MG63 (cell line): ENCODE measurements at regions not wholly inside any gene's neighbourhood (a gene's known extent, or its start where the extent isn't known, plus 50 kb on each side); places are given as distances from the start of the nearest gene placed in this dataset.

ENCODE experiments used
- DNase-seq: peaks from one replicate; pipeline ENCODE4 v3.0.0-alpha.2; 2020
- H3K27me3 ChIP-seq: fragments of 250-450 bp; sonication (Bioruptor Pico); 2 replicates; pipeline ENCODE4 v1.5.1; 2020; ENCODE audit warnings: mild to moderate bottlenecking, moderate library complexity
- H3K36me3 ChIP-seq: fragments of 250-450 bp; sonication (Bioruptor Pico); 2 replicates; pipeline ENCODE4 v1.5.1; 2020; ENCODE audit warnings: mild to moderate bottlenecking, moderate library complexity
- H3K4me3 ChIP-seq: fragments of 250-450 bp; sonication (Bioruptor Pico); 2 replicates; pipeline ENCODE4 v1.5.1; 2020; ENCODE audit warnings: mild to moderate bottlenecking, moderate library complexity
- H3K9me3 ChIP-seq: fragments of 250-450 bp; sonication (Bioruptor Pico); 2 replicates; pipeline ENCODE4 v1.5.1; 2020; ENCODE audit warnings: mild to moderate bottlenecking, moderate library complexity

DNA sequence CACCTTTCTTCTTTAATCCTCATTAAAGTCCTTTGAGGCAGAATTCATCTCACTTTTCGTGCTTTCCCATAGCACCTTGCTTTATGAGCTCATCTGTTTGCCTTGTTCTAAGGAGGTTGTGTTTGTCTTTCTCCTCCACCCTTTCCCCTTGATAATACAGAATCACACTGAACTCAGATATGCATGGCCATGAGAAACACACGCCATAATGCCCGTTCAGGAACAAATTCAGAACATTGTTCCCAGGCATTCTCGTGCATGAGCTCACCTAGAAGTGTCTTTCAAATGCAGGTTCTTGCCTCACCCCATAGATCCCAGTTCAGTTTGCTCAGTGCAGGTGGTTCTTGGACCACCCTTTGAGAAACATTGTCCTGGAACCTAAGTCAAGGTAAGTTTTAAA, 71.1 kb downstream of the TMEM114 start:
- no peak for DNase-seq

DNA sequence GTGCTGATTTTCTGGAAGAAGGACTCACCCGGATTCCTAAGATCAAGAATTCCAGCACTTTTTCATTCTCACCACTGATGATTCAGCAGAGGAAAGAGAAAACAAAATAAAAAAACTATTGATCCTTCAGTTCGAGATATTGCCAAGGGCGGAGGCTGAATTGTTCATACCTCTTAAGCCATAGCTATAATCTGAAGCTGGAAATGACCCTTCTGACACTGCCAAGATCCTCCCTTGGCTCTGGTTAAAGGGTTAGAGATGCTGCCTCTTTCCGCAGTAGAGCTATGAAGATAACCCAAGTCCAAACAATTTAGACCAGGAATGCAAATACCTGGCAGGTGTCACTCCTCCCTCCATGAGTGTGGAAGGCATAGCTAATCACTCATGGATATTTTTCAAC, 73.0 kb downstream of the TMEM114 start:
- H3K36me3 ChIP-seq, result no peaks in the 10 kb centered on the region
- H3K4me3 ChIP-seq, result no peak overlapping the region
- H3K27me3 ChIP-seq, result peaks cover 7% of the 10 kb centered on the region
- no peaks in the 10 kb centered on the region for H3K9me3 ChIP-seq
- no peak for DNase-seq

More for the DNA sequence above, 71.1 kb downstream of the TMEM114 start:
- no peaks in the 10 kb centered on the region for H3K36me3 ChIP-seq
- no peak overlapping the region for H3K4me3 ChIP-seq
- H3K9me3 ChIP-seq, result no peaks in the 10 kb centered on the region
- peaks cover 13% of the 10 kb centered on the region for H3K27me3 ChIP-seq

DNA sequence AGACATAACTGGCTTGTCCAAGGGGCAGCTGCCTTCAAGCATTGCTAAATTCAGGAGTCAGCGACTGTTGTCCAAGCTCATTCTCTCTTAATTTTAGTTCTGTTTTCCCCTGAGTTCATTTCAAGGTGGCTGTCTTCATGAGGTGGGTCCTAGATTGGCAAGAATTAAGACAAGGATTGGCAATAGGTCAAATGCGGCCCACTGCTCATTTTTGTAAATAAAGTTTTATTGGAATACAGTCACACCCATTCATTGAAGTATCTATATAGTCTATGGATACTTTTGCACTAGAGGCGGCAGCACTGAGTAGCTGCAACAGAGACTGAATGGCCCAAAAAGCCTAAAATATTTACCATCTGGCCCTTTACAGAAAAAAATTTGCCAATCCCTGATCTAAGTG, 73.8 kb downstream of the TMEM114 start:
- Histone ChIP-seq H3K36me3 (no peaks in the 10 kb centered on the region), H3K27me3 (no peaks in the 10 kb centered on the region; the same call in none of the 2 replicates), H3K4me3 (no peak overlapping the region), H3K9me3 (no peaks in the 10 kb centered on the region)
- DNase-seq, result no peak

DNA sequence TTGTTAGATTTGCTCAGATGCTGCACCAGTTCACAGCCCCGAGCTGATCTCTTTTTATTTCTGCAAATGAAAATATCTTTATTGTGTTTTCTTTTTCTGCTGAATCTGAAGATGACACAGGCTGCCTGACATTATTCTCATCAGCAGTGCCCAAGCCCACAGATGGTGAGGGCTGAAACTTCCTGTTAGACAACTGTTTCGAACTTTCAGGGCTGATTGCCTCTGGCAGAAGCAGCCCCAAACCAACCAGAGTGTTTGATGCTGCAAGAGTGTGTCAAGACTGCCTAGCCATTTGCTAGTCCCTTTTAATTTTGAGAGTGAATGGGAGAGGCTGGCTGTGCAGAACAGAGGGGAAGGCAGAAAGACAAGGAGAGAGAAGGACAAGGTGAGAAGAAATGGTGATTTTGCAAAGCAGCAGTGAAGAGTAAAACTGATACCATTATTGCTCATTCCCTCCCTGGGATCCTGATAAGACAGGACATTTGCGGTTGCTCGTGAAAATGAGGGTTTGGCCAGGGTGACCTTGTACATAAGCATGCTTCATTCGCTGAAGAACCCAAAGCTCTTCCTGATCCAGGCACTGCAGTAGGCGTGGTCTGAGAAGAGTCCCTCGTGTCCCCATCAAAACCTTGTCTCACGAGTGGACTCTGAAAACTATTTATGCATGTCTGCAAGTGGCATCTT, 77.2 kb downstream of the TMEM114 start:
- Histone ChIP-seq H3K36me3 (no peaks in the 10 kb centered on the region), H3K27me3 (no peaks in the 10 kb centered on the region), H3K4me3 (no peak overlapping the region), H3K9me3 (no peaks in the 10 kb centered on the region)
- no peak for DNase-seq

DNA sequence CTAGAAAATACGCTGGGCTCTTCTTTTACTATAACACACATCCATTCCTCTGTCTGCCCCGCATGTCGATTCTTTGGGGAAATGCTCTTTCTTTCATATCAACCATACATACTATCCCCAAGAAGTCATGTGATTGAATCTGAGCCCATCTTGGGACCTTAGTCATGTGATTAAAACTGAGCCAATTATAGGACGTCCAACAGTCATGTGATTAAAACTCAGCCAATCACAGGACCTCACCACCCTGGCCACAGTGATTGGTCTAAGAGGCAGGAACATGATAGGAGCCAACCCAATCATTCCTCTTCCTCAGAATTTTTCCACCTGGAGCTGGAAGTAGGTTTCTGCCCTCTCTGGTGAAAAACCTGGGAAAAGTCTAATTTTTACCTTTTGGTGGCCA, 78.8 kb downstream of the TMEM114 start:
- Histone ChIP-seq H3K27me3 (peaks cover 3% of the 10 kb centered on the region; the same call in 1 of the 2 replicates), H3K9me3 (no peaks in the 10 kb centered on the region), H3K36me3 (no peaks in the 10 kb centered on the region), H3K4me3 (no peak overlapping the region)
- DNase-seq, result no peak

DNA sequence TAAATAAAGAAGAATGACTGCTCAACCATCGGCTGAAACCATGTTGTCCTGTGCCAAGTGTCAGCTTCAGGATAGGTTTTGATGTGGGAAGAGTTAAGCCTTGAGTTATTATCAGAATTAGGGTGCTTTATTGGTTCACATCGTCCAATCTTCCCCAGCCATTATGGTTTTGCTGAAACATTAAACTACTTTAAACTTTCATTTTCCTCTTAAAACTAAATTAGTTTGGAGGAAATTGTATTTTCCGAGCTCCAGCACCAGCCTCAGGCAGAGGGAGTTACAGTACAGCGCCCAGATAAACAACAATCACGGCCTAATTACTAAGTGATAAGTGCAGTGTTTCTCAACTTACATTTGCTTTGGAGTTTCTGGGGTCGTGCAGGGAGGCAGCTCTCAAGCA, 80.2 kb downstream of the TMEM114 start:
- Histone ChIP-seq H3K9me3 (no peaks in the 10 kb centered on the region), H3K36me3 (no peaks in the 10 kb centered on the region), H3K4me3 (no peak overlapping the region), H3K27me3 (peaks cover 10% of the 10 kb centered on the region)
- DNase-seq, result no peak

DNA sequence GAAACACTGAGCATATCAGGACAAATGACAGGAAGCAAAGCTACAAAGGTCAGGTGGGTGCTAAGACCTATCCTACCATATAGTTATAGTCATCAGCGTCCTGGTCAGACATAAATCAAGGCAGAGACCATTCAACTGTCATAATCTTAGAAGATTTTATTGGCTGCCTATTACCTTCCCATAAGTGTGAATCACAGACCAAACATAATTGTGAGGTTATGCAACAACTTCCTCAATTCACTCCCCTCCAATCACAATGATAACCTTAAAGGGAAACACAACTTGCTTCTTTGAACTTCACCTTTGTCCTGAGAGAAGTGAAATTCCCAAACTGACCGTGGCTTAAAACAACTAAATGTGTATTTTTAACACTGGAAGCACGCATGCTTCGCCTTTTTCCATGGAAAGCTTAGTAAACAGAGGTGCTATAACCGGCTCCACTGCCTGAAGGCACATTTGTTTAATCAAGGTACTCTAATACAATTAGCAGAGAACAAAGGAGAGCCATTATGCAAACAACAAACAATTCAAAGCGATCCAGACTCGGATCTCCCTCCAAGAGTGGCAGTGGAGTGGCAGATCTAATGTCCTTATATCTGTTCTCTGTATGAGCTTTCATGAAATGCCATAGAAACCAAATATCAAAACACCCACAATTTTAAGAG, 84.9 kb downstream of the TMEM114 start:
- Histone ChIP-seq H3K4me3 (no peak overlapping the region), H3K27me3 (peaks cover 10% of the 10 kb centered on the region), H3K36me3 (no peaks in the 10 kb centered on the region), H3K9me3 (no peaks in the 10 kb centered on the region)
- DNase-seq, result no peak

DNA sequence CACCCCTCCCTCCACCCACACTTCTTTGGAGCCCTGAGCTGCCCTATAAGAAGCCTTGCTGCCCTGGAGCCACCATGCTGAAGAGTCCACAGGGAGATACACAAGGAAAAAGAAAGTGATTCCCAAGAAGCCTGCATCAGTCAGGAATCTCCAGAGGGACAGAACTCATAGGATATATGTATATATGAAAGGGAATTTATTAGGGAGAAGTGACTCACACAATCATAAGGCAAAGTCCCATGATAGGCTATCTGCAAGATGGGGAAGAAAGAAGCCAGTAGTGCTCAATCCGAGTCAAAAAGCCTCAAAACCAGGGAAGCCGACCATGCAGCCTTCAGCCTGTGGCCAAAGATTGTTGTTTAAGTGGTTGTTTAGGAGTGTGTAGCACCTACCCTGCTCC, 87.9 kb downstream of the TMEM114 start:
- H3K9me3 ChIP-seq, result no peaks in the 10 kb centered on the region
- no peak for DNase-seq
- no peak overlapping the region for H3K4me3 ChIP-seq
- no peaks in the 10 kb centered on the region for H3K36me3 ChIP-seq
- peaks cover 10% of the 10 kb centered on the region for H3K27me3 ChIP-seq

DNA sequence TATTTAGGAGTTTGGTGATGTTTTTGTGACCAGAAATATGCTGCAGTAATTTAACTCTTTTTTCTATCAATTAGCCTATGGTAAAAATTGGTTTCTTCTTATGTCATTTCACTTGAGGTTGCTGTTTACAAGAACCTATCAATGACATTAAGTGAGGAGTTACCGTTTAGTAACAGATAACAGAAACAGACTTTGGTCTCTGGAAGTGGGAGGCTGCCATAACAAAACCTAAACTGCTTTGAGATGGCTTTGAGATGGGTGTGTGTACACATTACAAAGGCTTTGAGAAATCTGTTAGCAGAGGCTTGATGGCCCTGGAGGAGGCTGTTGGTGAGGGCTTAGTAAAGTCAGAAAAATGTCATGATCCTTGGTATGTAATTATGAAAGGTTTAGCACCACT, 90.0 kb downstream of the TMEM114 start:
- Histone ChIP-seq H3K9me3 (no peaks in the 10 kb centered on the region), H3K4me3 (no peak overlapping the region), H3K27me3 (peaks cover 2% of the 10 kb centered on the region), H3K36me3 (no peaks in the 10 kb centered on the region)
- no peak for DNase-seq

DNA sequence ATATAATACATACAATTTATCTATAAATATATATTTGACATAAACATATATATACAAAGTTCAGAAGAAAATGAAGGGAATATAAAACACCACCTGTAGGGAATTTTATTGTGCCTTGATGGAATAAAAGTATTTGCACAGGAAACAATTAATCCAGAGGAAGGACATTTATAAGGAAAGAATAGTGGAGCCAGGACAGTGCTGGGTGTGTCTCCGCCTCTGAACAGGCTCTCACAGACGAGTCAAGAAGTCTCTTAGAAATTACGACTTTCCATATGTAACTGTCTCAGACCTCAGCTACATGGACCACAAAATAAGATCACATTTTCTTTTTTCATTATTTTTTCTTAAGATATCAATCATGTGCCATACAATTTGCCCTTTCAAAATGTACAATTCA, 93.9 kb downstream of the TMEM114 start:
- no peak for DNase-seq
- Histone ChIP-seq H3K36me3 (no peaks in the 10 kb centered on the region), H3K9me3 (no peaks in the 10 kb centered on the region), H3K27me3 (peaks cover 7% of the 10 kb centered on the region; the same call in 1 of the 2 replicates), H3K4me3 (no peak overlapping the region)

DNA sequence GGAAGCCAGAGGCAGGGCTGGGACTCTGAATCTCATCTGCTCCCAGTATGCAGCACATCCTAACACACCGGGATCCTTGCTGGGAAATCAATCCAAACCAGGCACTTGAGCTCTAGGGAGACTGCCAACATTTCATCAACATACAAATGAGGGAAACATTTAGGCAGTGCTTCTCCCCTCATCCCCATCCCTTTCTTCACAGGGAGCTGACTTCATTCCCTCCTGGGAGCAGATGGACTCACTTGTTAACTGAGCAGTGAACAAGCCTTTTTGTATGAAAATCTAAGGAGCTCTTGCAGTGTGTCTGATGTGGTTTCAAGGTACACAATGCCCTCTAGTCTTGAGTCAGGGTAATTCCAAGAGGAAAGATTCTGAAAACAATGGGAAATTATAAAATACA, 96.3 kb downstream of the TMEM114 start:
- no peaks in the 10 kb centered on the region for H3K36me3 ChIP-seq
- H3K4me3 ChIP-seq, result no peak overlapping the region
- DNase-seq, result no peak
- H3K27me3 ChIP-seq, result peaks cover 7% of the 10 kb centered on the region; the same call in 1 of the 2 replicates
- H3K9me3 ChIP-seq, result no peaks in the 10 kb centered on the region

DNA sequence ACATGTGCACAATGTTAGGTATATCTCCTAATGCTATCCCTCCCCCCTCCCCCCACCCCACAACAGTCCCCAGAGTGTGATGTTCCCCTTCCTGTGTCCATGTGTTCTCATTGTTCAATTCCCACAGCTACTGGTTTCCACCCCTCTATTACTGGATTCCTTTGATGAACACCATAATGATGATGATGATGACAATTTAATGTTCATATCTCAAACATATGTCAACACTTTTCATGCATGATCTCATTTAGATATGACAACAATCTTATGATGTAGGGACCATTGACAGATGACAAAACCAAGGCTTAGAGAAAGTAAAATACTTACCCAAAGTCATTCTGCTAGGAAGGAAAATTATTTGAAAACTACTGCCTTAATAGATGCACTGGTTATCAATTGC, 97.6 kb downstream of the TMEM114 start:
- Histone ChIP-seq H3K9me3 (no peaks in the 10 kb centered on the region), H3K4me3 (no peak overlapping the region), H3K36me3 (no peaks in the 10 kb centered on the region), H3K27me3 (peaks cover 9% of the 10 kb centered on the region; the same call in 1 of the 2 replicates)
- DNase-seq, result no peak

DNA sequence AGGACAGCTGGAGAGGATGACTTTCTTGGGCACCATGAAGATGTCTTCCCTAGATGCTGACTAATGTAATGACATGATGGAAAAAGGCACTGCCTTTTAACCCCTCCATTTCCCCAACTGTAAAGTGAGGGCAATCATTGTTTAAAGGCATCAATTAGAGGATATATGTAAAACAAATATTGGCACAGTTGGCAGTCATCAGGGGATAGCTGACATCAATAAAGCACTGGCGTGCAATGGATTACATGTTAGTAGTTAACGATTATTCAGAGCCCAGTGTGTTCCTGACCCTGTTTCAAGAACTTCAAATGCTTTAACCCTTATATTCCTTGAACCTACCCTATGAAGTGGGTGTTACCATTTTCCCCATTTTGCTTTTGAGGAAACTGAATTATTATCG, 100.7 kb downstream of the TMEM114 start:
- peaks cover 12% of the 10 kb centered on the region; the same call in 1 of the 2 replicates for H3K27me3 ChIP-seq
- H3K4me3 ChIP-seq, result no peak overlapping the region
- no peak for DNase-seq
- no peaks in the 10 kb centered on the region for H3K9me3 ChIP-seq
- no peaks in the 10 kb centered on the region for H3K36me3 ChIP-seq

DNA sequence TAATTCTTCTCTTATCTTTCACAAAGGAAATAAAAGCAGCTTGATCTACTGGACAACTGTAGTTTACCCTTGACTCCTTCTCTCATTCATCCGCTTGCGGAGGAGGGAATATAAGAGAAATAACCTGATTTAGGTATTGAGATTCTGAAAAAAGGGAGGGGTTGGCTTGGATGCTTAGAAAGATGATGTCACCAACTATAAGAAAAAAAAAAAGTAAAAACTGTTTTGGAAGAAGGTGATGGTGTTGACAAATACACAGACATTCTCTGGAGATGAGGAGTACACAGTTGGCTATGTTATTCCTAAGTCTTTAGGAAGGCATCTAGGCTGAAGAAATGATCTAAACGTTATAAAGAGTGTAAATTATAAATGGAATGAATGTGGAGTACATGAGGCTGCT, 103.3 kb downstream of the TMEM114 start:
- Histone ChIP-seq H3K36me3 (no peaks in the 10 kb centered on the region), H3K9me3 (no peaks in the 10 kb centered on the region), H3K4me3 (no peak overlapping the region), H3K27me3 (peaks cover 7% of the 10 kb centered on the region; the same call in 1 of the 2 replicates)
- no peak for DNase-seq

DNA sequence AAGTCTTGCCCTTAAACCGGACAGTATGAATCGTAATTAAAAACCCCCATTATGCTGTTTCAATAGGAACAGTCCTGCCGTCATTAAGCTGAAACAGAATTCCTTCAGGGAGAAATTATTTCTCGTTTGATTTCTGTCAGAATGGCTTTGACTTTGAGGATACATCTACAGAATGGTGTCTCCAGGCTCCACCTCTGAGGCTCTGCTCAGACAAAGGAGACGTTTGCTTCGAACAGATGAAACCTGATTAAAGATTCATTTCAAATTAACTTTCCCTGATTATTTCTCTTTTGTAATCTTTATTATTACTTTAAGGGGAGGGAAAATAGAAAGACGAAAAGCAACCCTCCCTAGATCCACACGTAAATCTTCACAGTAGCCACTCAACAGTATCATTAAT, 106.9 kb downstream of the TMEM114 start:
- Histone ChIP-seq H3K36me3 (no peaks in the 10 kb centered on the region), H3K9me3 (no peaks in the 10 kb centered on the region), H3K4me3 (no peak overlapping the region), H3K27me3 (peaks cover 9% of the 10 kb centered on the region; the same call in 1 of the 2 replicates)
- DNase-seq, result no peak

DNA sequence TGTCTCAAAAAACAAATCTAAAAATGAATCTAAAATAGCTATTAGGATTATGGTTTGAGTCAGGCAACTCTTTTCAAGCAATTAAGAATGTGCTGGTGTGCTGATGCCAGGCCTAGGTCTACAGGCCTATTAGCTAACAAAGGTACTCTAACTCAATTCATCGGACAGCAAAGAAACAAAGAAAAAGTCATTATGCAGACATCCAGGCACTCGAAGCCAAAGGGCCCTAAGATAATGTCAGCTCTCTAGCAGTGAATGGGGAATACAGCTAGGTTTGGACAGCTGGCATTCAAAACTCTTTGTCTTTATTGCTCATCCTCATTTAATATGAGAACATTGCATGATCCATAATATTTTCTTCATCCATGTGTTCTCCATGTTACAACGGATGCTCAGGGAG, 108.5 kb downstream of the TMEM114 start:
- Histone ChIP-seq H3K27me3 (peaks cover 9% of the 10 kb centered on the region; the same call in 1 of the 2 replicates), H3K9me3 (no peaks in the 10 kb centered on the region), H3K36me3 (no peaks in the 10 kb centered on the region), H3K4me3 (no peak overlapping the region)
- DNase-seq, result no peak

DNA sequence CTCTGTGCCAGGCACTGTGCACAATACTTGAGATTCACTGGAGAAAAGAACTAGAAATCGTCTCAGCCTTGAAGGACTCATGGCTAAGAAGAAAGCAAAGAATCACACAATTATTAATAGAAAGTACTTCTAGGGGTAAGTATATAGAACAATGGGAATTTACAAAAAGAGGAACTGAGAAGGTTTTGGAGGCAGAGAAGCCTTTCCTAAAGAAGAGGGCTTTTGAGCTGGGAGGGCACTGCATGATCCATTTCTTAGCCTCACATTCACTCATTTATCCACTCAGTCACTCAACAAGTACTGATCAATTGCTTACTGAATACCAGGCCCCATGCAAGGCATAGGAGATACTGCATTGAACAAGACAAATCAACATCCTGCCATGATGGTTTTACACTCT, 113.5 kb downstream of the TMEM114 start:
- Histone ChIP-seq H3K36me3 (no peaks in the 10 kb centered on the region), H3K4me3 (no peak overlapping the region), H3K9me3 (no peaks in the 10 kb centered on the region), H3K27me3 (peaks cover 7% of the 10 kb centered on the region; the same call in 1 of the 2 replicates)
- no peak for DNase-seq

DNA sequence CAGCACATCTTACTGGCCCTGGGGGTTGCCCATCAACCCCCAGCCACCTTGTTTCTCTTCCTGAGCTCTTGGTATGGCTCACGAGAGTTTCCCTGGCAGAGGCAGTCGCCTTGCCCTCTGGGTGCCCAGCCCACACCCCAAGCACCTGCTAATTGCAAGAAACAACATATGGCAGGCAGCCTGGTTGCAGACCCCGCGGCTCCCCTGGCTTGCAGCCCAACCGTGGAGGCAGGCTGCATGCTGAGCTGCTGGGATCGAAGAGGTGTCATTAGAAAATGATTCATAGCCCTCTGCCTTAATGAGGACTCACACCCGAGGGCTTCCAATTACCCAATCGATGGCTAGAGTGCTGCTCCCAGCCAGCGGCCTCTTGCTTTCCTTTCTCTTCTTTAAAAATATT, 115.7 kb downstream of the TMEM114 start:
- no peaks in the 10 kb centered on the region for H3K9me3 ChIP-seq
- H3K4me3 ChIP-seq, result no peak overlapping the region
- peaks cover 2% of the 10 kb centered on the region; the same call in 1 of the 2 replicates for H3K27me3 ChIP-seq
- H3K36me3 ChIP-seq, result no peaks in the 10 kb centered on the region
- DNase-seq, result no peak
